ENCODE measurements at regions not wholly inside any gene's neighbourhood (a gene's known extent, or its start where the extent isn't known, plus 50 kb on each side); places are given as distances from the start of the nearest gene placed in this dataset.

GRCh38 chr13:105240371-105240770 lies 1295.1 kb downstream of the EFNB2 start:
- Mint-ChIP-seq H3K27ac (no peak overlapping the region), H3K9me3 (no peaks in the 10 kb centered on the region), H3K36me3 (ENCODE audit: low read depth) (no peaks in the 10 kb centered on the region), H3K4me3 (no peak overlapping the region), H3K4me1 (no peaks in the 10 kb centered on the region), H3K27me3 (ENCODE audit: insufficient read depth, low read depth, poor library complexity) (no peaks in the 10 kb centered on the region)
- no peak for ATAC-seq
- Histone ChIP-seq H2AFZ (no peak overlapping the region), H3K36me3 (ENCODE audit: insufficient read depth) (no peaks in the 10 kb centered on the region), H3K4me3 (no peak overlapping the region), H3K4me1 (ENCODE audit: insufficient read depth) (no peaks in the 10 kb centered on the region), H3F3A (replicated peaks; ENCODE audit: low read depth) (no peaks in the 10 kb centered on the region), H3K27ac (ENCODE audit: low read depth) (no peak overlapping the region), H3K27me3 (ENCODE audit: insufficient read depth) (no peaks in the 10 kb centered on the region), H3K79me2 (replicated peaks; ENCODE audit: insufficient read depth) (no peaks in the 10 kb centered on the region), H3K4me2 (no peak overlapping the region), H3K9me2 (ENCODE audit: insufficient read depth) (no peaks in the 10 kb centered on the region), H4K20me1 (replicated peaks; ENCODE audit: insufficient read depth) (no peaks in the 10 kb centered on the region)
- no peak for TF ChIP-seq ZNF114 (CRISPR knock-in tag; IDR thresholded peaks at IDR 0.05)
- TF ChIP-seq ZNF462 (CRISPR knock-in tag; IDR thresholded peaks at IDR 0.05) = no peak
- no peak for TF ChIP-seq ZNF331 (CRISPR knock-in tag; IDR thresholded peaks at IDR 0.05; ENCODE audit: low read depth)
- TF ChIP-seq REST (IDR thresholded peaks at IDR 0.05; ENCODE audit: unreplicated experiment) = no peak
- no peak for TF ChIP-seq POLR2AphosphoS5 (IDR thresholded peaks at IDR 0.05; ENCODE audit: low read depth)
- TF ChIP-seq JUNB (IDR thresholded peaks at IDR 0.05; ENCODE audit: unreplicated experiment) = no peak
- TF ChIP-seq EZH2 (IDR thresholded peaks at IDR 0.05; ENCODE audit: low read depth, unreplicated experiment) = no peak
- no peak for TF ChIP-seq EZH2phosphoT487 (IDR thresholded peaks at IDR 0.05; ENCODE audit: unreplicated experiment)
- no peak for TF ChIP-seq STAT1 (IDR thresholded peaks at IDR 0.05; ENCODE audit: unreplicated experiment)
- no peak for TF ChIP-seq CTCF (conservative IDR thresholded peaks at IDR 0.05; ENCODE audit: low read depth in 2 of 2)
- no peak for TF ChIP-seq ETS1 (IDR thresholded peaks at IDR 0.05)
- DNase-seq (ENCODE audit: low spot score) = no peak

Data from GM23338 (cell line).